Non-pigmented ciliary epithelial cell (primary cell): ENCODE measurements at regions not wholly inside any gene's neighbourhood (a gene's known extent, or its start where the extent isn't known, plus 50 kb on each side); places are given as distances from the start of the nearest gene placed in this dataset.
"Not testable (repeated sequence)": the region's sequence is repeated elsewhere in the genome, so short reads cannot be mapped to it uniquely, and the experiment has no call there.

Source experiments
- DNase-seq: peaks from one replicate; pipeline ENCODE4 v3.0.0-alpha.2; 2010; ENCODE audit warnings: low read depth

- no peak for DNase-seq
These were observed 549.4 kb upstream of the KLF4 start for GRCh38 chr9:108039012-108039411.

GRCh38 chr9:108035487-108035886 is 545.9 kb upstream of the KLF4 start:
- DNase-seq, result no peak

GRCh38 chr9:108033976-108034964 is 544.7 kb upstream of the KLF4 start:
- DNase-seq, result peak; percentile 71

GRCh38 chr9:108032079-108032478 is 542.5 kb upstream of the KLF4 start:
- not testable (repeated sequence) for DNase-seq

- DNase-seq, result not testable (repeated sequence)
These were observed 541.7 kb upstream of the KLF4 start for GRCh38 chr9:108031221-108031620.

GRCh38 chr9:108026718-108027117 is 537.1 kb upstream of the KLF4 start:
- DNase-seq, result not testable (repeated sequence)

- no peak for DNase-seq
These were observed 535.0 kb upstream of the KLF4 start for GRCh38 chr9:108024604-108025003.

GRCh38 chr9:108022246-108022935 is 532.8 kb upstream of the KLF4 start:
- DNase-seq, result no peak

- no peak for DNase-seq
These were observed 531.6 kb upstream of the KLF4 start for GRCh38 chr9:108021096-108021710.

GRCh38 chr9:108019821-108020220 is 530.3 kb upstream of the KLF4 start:
- no peak for DNase-seq

- no peak for DNase-seq
These were observed 528.1 kb upstream of the KLF4 start for GRCh38 chr9:108017671-108018070.

GRCh38 chr9:108016446-108016845 is 526.9 kb upstream of the KLF4 start:
- no peak for DNase-seq

GRCh38 chr9:108015690-108016089 is 526.1 kb upstream of the KLF4 start:
- no peak for DNase-seq

- DNase-seq, result no peak
These were observed 524.8 kb upstream of the KLF4 start for GRCh38 chr9:108014353-108014752.

- DNase-seq, result no peak
These were observed 523.5 kb upstream of the KLF4 start for GRCh38 chr9:108012886-108013665.

GRCh38 chr9:108012405-108012804 is 522.8 kb upstream of the KLF4 start:
- DNase-seq, result no peak

- DNase-seq, result no peak
These were observed 514.0 kb upstream of the KLF4 start for GRCh38 chr9:108003526-108003925.

GRCh38 chr9:108002371-108002956 is 512.9 kb upstream of the KLF4 start:
- DNase-seq, result peak; percentile 8

- DNase-seq, result no peak
These were observed 511.7 kb upstream of the KLF4 start for GRCh38 chr9:108001237-108001636.

- DNase-seq, result no peak
These were observed 510.3 kb upstream of the KLF4 start for GRCh38 chr9:107999890-108000289.

- no peak for DNase-seq
These were observed 509.4 kb upstream of the KLF4 start for GRCh38 chr9:107999011-107999410.
